Neural progenitor cell (in vitro differentiated cells): ENCODE measurements at regions not wholly inside any gene's neighbourhood (a gene's known extent, or its start where the extent isn't known, plus 50 kb on each side); places are given as distances from the start of the nearest gene placed in this dataset.
A peak's percentile ranks its signal among the peaks of the same experiment; 100 is the strongest.

Source experiments
- DNase-seq: peaks from one replicate; pipeline ENCODE4 v3.0.0-alpha.2; 2016; ENCODE audit warnings: low spot score
- H2AFZ ChIP-seq: fragments of 200-600 bp; sonication (generic); replicated peaks from 2 replicates; pipeline ENCODE4 v1.6.1; 2016; ENCODE audit warnings: antibody characterized with exemption
- H3F3A ChIP-seq: fragments of 200-600 bp; sonication (generic); 2 replicates; pipeline ENCODE4 v1.6.1; 2016; ENCODE audit warnings: antibody characterized with exemption, low read depth
- H3K27ac ChIP-seq: fragments of 200-600 bp; sonication (generic); 2 replicates; pipeline ENCODE4 v1.5.1; 2016; ENCODE audit warnings: mild to moderate bottlenecking
- H3K27me3 ChIP-seq: fragments of 200-600 bp; sonication (generic); 2 replicates; pipeline ENCODE4 v1.6.1; 2016; ENCODE audit warnings: mild to moderate bottlenecking, moderate library complexity
- H3K36me3 ChIP-seq: fragments of 200-600 bp; sonication (generic); 2 replicates; pipeline ENCODE4 v1.5.1; 2016
- H3K4me1 ChIP-seq: fragments of 200-600 bp; sonication (generic); 2 replicates; pipeline ENCODE4 v1.6.1; 2016; ENCODE audit warnings: mixed run types
- H3K4me2 ChIP-seq: fragments of 200-600 bp; sonication (generic); 2 replicates; pipeline ENCODE4 v1.6.1; 2016
- H3K4me3 ChIP-seq: fragments of 200-600 bp; sonication (generic); 2 replicates; pipeline ENCODE4 v1.5.1; 2016
- H3K79me2 ChIP-seq: fragments of 200-600 bp; sonication (generic); 2 replicates; pipeline ENCODE4 v1.6.1; 2016; ENCODE audit warnings: low read depth
- H3K9ac ChIP-seq: fragments of 200-600 bp; sonication (generic); 2 replicates; pipeline ENCODE4 v1.6.1; 2016
- H3K9me3 ChIP-seq: fragments of 200-600 bp; sonication (generic); 2 replicates; pipeline ENCODE4 v1.5.1; 2016; ENCODE audit warnings: low read depth
- H4K20me1 ChIP-seq: fragments of 200-600 bp; sonication (generic); 2 replicates; pipeline ENCODE4 v1.6.1; 2016; ENCODE audit warnings: low read depth
- H3K27ac Mint-ChIP-seq: 3 replicates; pipeline ENCODE4 v1.8.0; 2021; ENCODE audit warnings: mixed read lengths
- H3K27me3 Mint-ChIP-seq: 2 replicates; pipeline ENCODE4 v1.8.0; 2022; ENCODE audit warnings: low read depth, mild to moderate bottlenecking, inconsistent platforms, moderate library complexity, mixed read lengths; ENCODE audit not compliant: insufficient read depth
- H3K36me3 Mint-ChIP-seq: 3 replicates; pipeline ENCODE4 v1.8.0; 2021; ENCODE audit warnings: mixed read lengths
- H3K4me1 Mint-ChIP-seq: 3 replicates; pipeline ENCODE4 v1.8.0; 2021; ENCODE audit warnings: mixed read lengths
- H3K4me3 Mint-ChIP-seq: 3 replicates; pipeline ENCODE4 v1.8.0; 2021; ENCODE audit warnings: mild to moderate bottlenecking, moderate library complexity, mixed read lengths
- H3K9me3 Mint-ChIP-seq: 3 replicates; pipeline ENCODE4 v1.8.0; 2020; ENCODE audit warnings: mixed read lengths
- EZH2 ChIP-seq: fragments of 200-600 bp; sonication (generic); IDR thresholded peaks from 2 replicates; pipeline ENCODE4 v1.6.1; 2017; ENCODE audit warnings: antibody characterized with exemption, mild to moderate bottlenecking, moderate library complexity
- EZH2phosphoT487 ChIP-seq: fragments of 200-600 bp; sonication (generic); IDR thresholded peaks from 2 replicates; pipeline ENCODE4 v1.6.1; 2017; ENCODE audit warnings: antibody characterized with exemption
- TF ChIP-seq, protein P1 (sequence below): fragments of 200-600 bp; sonication (generic); IDR thresholded peaks from 2 replicates; pipeline ENCODE4 v1.5.1; 2017; ENCODE audit warnings: antibody characterized with exemption, mild to moderate bottlenecking

DNA sequence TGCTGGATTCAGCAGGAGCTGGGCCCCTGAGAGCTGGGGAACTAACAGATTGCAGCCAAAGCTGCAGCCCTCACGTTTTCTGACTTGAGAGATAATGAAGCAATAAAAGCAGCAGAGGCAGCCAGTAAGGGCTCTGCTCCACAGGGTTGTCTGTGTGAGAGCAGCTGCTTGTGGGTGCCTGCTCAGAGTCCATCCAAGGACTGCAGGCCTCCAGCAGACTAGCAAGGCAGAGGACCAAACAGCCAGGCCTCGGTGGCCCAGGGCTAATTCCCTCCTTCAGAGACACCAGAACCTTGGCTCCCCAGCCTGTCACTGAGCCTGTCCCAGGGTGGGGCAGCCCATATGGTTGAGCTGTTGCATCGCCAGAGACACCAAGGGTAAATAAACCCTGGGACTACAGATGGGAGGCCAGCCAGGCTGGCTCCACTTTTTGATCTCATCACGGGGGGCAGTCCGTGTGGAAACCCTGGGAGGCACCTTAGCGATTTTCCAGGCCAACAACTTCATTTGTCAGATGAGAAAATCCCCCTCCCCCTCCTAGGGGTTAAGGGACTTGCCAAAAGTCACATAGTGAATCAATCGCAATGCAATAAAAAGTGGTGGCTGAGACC, 229.2 kb downstream of the WDR11 start:
- H3K4me3 ChIP-seq = no peak overlapping the region
- Mint-ChIP-seq H3K4me1 (peaks cover 58% of the 10 kb centered on the region), H3K27ac (peak overlapping the region; percentile 22), H3K4me3 (no peak overlapping the region), H3K27me3 (peaks cover 12% of the 10 kb centered on the region), H3K9me3 (peaks cover 3% of the 10 kb centered on the region), H3K36me3 (no peaks in the 10 kb centered on the region)
- no peak for DNase-seq
- no peaks in the 10 kb centered on the region for H3K27me3 ChIP-seq
- H3F3A ChIP-seq = no peaks in the 10 kb centered on the region
- TF ChIP-seq EZH2phosphoT487 = no peak
- TF ChIP-seq EZH2 = no peak
- TF ChIP-seq, protein P1, sequence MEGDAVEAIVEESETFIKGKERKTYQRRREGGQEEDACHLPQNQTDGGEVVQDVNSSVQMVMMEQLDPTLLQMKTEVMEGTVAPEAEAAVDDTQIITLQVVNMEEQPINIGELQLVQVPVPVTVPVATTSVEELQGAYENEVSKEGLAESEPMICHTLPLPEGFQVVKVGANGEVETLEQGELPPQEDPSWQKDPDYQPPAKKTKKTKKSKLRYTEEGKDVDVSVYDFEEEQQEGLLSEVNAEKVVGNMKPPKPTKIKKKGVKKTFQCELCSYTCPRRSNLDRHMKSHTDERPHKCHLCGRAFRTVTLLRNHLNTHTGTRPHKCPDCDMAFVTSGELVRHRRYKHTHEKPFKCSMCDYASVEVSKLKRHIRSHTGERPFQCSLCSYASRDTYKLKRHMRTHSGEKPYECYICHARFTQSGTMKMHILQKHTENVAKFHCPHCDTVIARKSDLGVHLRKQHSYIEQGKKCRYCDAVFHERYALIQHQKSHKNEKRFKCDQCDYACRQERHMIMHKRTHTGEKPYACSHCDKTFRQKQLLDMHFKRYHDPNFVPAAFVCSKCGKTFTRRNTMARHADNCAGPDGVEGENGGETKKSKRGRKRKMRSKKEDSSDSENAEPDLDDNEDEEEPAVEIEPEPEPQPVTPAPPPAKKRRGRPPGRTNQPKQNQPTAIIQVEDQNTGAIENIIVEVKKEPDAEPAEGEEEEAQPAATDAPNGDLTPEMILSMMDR = no peak
- no peaks in the 10 kb centered on the region for H3K36me3 ChIP-seq
- no peak overlapping the region for H3K9ac ChIP-seq
- no peak overlapping the region for H3K4me2 ChIP-seq
- H3K9me3 ChIP-seq = no peaks in the 10 kb centered on the region
- peak overlapping the region; percentile 43 for H2AFZ ChIP-seq
- H3K79me2 ChIP-seq = no peaks in the 10 kb centered on the region
- no peaks in the 10 kb centered on the region for H4K20me1 ChIP-seq
- H3K4me1 ChIP-seq = peaks cover 16% of the 10 kb centered on the region
- no peak overlapping the region for H3K27ac ChIP-seq

DNA sequence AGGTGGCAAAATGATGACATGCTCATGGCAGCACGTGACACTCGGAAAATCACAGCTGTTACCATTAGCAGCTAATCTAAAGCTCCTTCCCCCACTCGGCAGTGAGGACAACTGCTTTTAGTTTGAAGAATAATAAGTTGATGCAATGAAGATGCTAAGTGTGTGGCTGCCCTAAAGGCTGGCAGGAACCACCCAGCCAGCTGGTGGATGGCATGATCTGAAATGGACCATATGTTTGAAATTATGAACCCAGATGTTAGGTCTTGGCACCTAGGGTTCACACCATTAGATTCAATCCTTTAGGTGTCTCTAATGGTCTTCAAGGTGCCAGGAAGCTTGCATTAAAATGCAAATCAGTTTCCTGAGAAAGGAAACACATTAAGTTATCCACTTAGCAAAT, 230.1 kb downstream of the WDR11 start:
- no peaks in the 10 kb centered on the region for H3K36me3 ChIP-seq
- H4K20me1 ChIP-seq = no peaks in the 10 kb centered on the region
- no peaks in the 10 kb centered on the region for H3K79me2 ChIP-seq
- no peak overlapping the region for H3K9ac ChIP-seq
- H3K9me3 ChIP-seq = no peaks in the 10 kb centered on the region
- Mint-ChIP-seq H3K27me3 (peaks cover 10% of the 10 kb centered on the region), H3K4me3 (no peak overlapping the region), H3K36me3 (no peaks in the 10 kb centered on the region), H3K4me1 (peaks cover 54% of the 10 kb centered on the region), H3K27ac (no peak overlapping the region), H3K9me3 (peaks cover 3% of the 10 kb centered on the region)
- H3F3A ChIP-seq = no peaks in the 10 kb centered on the region
- no peak overlapping the region for H3K4me2 ChIP-seq
- H2AFZ ChIP-seq = no peak overlapping the region
- no peak for DNase-seq
- H3K4me1 ChIP-seq = peaks cover 16% of the 10 kb centered on the region
- H3K27me3 ChIP-seq = no peaks in the 10 kb centered on the region
- no peak overlapping the region for H3K4me3 ChIP-seq
- no peak overlapping the region for H3K27ac ChIP-seq
- TF ChIP-seq EZH2phosphoT487 = no peak
- TF ChIP-seq, protein P1 = no peak
- TF ChIP-seq EZH2 = no peak

DNA sequence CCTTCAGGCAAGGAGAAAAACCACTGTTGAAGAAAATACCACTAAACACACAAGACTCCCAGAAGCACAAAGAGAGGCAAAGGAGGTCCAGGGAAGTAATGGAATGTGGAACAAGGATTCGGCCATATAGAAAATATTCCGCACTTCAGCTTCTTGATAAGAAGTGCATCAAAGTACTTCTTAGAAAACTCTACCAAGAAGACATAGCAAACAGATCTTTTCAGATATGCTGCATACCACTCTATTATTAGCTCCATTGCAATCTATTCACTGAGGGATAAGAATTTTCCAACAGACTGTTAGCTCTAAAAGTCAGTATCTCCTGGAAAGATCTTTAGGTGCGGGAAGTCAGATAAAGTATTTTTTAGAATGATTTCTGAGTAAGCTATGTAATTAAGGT, 231.8 kb downstream of the WDR11 start:
- H3K4me1 Mint-ChIP-seq = peaks cover 53% of the 10 kb centered on the region
- no peaks in the 10 kb centered on the region for H3F3A ChIP-seq
- no peaks in the 10 kb centered on the region for H4K20me1 ChIP-seq
- H3K9ac ChIP-seq = no peak overlapping the region
- no peaks in the 10 kb centered on the region for H3K9me3 ChIP-seq
- H2AFZ ChIP-seq = no peak overlapping the region
- no peak overlapping the region for H3K4me3 Mint-ChIP-seq
- H3K27ac Mint-ChIP-seq = peak overlapping the region; percentile 46
- H3K27me3 Mint-ChIP-seq = peaks cover 19% of the 10 kb centered on the region
- H3K4me3 ChIP-seq = no peak overlapping the region
- H3K4me1 ChIP-seq = peaks cover 10% of the 10 kb centered on the region
- H3K27ac ChIP-seq = no peak overlapping the region
- no peak for DNase-seq
- H3K36me3 Mint-ChIP-seq = no peaks in the 10 kb centered on the region
- TF ChIP-seq EZH2phosphoT487 (no peak), EZH2 (no peak)
- TF ChIP-seq, protein P1 = no peak
- no peaks in the 10 kb centered on the region for H3K36me3 ChIP-seq
- H3K27me3 ChIP-seq = no peaks in the 10 kb centered on the region
- no peaks in the 10 kb centered on the region for H3K79me2 ChIP-seq
- no peak overlapping the region for H3K4me2 ChIP-seq
- H3K9me3 Mint-ChIP-seq = peaks cover 3% of the 10 kb centered on the region
